GM18520 (cell line): ENCODE measurements at regions not wholly inside any gene's neighbourhood (a gene's known extent, or its start where the extent isn't known, plus 50 kb on each side); places are given as distances from the start of the nearest gene placed in this dataset.

Experiments
- ATAC-seq: cut with Tn5 transposase; IDR thresholded peaks from one replicate; pipeline ENCODE4 v1.9.1; 2021; ENCODE audit not compliant: unreplicated experiment

DNA sequence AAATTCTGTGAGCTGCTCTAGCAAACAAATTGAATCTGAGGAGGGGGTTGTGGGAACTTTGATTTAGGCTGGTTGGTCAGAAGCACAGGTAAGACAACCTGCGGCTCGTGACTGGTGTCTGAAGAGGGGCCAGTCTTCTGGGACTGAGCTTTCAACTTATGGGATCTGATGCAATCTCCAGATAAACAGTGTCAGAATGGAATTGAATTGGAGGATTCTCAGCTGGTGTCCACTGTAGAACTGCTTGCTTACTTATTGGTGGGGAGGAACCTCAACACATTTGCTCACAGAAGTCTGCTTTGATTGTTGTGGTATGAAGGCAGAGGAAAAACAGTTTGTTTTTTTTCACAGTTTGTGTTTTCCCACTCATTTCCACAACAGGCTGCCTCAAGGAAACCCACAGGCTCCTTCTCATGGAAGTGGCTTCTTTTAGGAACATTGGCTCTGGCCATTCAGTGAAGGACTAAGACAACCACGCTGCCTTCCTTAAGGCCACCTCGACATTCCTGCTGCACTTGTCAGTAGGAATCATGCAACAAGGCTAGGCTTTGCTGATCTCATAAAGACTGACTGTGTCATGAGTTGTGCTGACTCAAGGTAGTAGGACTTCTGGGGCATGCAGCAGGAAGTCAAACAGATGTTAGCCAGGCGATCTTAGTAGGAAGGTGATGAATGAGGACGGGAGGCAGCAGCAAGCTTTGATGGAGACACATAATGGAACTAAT, 104.7 kb downstream of the TSN start:
- ATAC-seq: no peak

DNA sequence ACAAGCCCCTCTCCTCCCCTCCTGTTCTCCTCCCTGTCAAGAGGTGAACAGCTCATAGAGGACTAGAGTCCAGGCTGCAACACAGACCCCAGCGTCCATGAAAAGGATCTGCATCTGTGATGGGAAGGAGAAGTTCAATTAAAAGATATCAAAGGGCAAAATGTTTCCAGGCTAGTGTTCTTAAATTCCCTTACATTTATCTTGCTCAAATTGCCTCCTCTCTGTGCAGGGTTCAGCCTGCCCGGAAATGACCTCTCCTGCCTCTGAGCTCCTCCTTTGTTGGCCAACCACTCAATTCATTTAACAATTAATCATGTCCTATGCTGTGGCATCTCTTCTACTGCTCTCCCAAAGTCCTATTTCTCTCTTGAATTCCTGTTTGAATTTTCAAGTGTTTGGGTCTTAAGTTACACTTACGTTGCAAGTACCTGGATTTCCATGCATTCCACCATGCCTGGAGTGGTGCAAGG, 105.3 kb downstream of the TSN start:
- no peak for ATAC-seq

DNA sequence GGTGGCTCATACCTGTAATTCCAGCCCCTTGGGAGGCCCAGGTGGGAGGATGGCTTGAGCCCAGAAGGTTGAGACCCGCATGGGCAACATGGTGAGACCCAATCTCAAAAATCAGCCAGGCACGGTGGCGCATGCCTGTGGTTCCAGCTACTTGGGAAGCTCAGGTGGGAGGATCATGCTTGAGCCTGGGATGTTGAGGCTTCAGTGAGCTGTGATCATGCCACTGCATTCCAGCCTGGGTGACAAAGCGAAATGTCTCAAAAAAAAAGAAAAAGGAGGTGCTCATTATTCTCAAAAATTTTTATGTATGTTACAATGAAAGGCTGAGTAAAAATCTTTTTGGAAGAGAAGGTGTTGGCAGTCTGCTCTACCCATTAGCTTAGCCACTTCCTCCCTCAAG, 106.8 kb downstream of the TSN start:
- ATAC-seq: no peak

DNA sequence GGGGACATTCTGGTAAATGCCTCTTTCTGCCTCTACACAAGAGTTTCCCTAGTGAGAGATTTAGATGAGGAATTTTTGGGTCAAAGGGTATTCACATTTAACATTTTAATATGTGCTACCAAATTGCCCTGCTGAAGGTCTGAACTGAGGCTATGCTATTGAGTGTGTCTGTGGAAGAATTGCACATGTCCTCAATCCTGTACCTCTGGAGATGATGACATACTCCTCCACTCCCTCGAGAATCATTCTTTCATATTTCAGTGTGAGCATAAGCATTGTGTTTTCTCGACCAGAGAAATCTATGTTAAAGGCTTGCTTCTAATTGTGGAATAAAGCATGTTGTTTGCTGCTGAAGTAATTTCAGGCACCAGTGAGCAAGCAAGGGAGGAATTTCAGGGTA, 110.5 kb downstream of the TSN start:
- no peak for ATAC-seq

DNA sequence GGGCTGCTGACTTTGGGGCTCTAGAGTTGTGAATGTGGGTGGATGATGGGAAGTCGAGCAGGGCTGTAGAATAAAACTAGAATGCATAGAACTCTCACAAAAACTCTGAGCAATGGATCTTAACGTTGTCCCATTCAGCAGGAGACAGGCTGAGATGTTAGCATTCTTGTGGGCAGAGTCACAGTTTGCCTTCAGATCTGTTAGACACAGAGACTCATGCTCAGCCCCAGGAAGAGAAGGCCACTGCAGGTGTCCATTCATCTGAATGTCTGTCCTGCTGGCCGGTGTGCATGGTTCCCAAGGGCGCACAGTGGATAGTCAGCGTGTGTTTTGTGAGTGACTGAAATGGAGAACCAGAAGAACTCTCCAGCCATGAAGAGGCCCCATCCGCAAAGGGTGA, 111.3 kb downstream of the TSN start:
- no peak for ATAC-seq

DNA sequence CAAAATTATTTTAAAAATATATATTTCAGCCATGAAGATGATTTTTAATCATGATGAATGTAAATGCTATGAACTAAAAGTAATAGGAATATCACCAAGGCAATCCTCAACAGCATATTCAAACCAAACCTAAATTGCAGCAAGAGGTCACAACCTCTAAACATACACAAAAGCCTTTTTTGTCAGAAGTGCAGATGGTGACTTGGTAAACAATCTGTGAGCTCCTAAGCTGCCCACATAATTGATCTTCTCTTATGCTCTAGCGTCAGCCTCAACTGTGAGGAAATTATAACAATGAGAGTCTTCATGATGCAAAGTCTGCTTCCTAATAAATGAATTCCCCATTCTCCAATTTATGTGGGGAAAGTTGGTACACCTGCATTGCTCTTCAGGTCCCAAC, 113.2 kb downstream of the TSN start:
- no peak for ATAC-seq

DNA sequence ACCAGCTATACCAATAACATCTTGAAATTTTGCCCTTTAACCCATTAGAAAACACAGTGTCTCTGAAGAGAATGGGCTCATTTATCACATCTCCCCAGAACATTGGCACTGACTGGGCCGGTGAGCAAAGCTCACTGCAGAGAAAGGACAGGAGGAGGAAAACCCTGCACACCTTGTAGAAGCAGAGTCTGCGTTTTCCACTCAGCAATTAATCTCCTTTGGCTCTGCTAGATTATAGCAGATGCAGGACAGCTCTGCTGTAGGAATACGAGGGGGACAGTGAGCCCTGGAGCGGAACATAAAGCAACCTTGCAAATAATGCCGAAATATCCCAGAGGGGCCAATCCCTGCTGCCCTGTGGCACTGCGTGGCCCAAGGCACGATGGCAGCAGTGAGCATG, 113.9 kb downstream of the TSN start:
- ATAC-seq: no peak

DNA sequence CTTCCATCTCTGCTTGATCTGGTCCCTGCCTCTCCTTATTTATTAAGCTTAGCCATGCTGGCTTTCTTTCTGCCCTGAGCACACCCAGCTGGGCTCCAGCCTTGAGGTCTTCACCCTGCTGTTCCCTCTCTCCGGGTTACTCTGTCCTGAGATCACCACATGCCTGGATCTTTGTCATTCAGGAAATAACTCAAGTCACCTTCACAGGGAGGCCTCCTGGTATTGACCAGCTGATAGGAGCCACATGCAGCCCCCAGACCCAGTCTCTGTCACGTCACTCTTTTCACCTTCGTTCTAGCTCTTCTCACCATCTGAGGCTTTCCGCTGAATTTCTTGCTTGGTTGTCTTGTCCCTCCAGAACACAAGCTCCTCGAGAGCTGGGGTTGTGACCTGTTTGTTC, 114.4 kb downstream of the TSN start:
- no peak for ATAC-seq

DNA sequence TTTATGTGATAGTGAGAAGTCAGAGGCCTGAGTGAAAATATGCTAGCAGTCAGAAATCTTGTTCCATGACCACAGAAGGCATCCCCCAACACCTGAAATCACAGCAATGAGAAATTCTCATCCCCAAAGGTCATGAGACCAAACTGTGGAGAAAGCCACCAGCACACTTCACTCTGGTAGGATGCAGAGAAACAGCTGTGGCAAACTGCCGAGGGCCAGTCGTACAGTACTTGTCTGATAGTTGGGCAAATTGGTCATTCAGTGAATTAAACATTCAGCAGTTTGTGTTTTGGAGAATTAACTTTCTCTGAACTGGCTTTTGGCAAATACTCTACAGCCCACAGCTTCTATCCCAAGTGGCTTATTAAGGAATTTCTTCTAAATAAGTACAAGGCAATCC, 117.2 kb downstream of the TSN start:
- no peak for ATAC-seq

DNA sequence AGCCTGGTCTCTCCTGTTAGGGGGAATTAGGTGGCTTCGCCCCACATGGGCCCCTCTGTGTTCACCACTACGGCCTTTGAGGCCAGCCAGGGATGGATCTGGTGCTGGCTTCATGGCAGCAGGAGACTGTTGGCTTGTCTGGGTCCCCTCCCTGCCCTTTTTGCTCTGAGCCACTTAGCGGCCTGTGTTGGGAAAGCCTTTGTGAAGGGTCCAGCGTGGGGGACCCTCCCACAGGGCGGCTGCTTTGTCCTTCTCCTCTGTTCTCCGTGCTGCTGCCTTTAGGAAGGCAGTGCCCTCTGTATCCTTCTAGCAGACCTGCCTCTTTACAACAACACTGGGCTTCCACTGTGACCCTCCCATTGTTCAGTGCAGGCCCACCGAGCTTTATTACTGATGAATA, 118.4 kb downstream of the TSN start:
- ATAC-seq: no peak

DNA sequence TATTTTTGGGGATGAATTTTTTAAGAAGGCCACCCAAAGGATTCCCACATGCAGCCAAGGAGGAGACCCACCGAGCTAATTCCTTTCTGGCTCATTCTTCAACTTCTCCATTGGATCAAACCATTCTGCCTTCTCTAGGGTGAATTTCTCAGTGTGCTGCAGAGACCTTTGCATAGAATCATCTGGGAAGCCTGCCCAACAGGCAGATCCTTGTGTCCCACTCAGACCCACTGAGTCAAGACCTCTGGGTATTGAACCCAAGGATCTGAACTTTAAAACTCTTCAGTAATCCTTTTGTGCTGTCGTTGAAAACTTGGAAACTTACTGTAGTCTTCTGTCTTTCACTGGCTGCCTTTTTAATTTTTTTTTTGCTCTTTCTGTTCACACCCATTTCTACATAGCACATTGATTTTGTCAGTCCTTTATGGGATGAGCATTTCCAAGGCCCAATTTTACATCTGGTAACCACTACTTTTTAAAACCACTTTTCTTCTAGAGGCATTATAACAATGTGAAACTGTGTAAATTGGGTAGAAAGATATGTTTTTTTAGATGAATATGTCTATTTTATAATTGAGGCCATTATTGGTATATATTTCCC, 120.2 kb downstream of the TSN start:
- ATAC-seq: no peak

DNA sequence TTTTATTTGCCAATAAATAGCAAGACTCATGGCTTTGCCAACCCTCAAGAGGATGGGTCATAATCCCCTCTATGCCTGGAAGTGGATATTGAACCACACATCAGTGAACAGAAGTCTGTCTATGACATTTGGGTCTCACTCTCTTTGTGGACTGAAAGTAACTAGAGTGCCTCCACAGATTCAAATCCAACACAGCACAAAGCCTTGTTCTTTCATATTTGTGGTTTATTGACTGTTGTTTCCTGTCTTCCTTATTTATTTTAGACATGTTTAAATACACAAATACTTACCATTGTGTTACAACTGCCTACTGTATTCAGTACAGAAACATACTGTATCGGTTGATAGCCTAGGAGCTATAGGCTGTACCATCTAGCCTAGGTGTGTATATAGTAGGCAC, 121.9 kb downstream of the TSN start:
- ATAC-seq: no peak

DNA sequence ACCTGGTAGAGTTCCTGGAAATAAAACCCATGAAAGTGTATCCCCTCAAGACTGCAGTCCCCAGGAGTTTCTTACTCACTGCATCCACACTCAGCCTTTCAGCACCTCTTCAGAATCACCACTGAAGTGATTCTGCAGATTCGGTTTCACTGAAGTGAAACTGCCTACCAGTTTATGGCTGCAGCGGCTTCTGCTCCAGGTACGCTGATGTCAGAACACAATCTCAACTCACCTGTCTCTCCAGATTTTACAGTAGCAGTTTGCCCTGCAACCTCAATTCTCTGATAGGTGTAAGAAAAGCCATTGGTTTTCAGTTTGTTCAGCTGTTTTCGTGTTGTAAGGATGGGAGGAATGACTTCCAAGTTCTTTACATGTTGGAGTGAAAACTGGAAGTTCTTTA, 124.8 kb downstream of the TSN start:
- no peak for ATAC-seq

DNA sequence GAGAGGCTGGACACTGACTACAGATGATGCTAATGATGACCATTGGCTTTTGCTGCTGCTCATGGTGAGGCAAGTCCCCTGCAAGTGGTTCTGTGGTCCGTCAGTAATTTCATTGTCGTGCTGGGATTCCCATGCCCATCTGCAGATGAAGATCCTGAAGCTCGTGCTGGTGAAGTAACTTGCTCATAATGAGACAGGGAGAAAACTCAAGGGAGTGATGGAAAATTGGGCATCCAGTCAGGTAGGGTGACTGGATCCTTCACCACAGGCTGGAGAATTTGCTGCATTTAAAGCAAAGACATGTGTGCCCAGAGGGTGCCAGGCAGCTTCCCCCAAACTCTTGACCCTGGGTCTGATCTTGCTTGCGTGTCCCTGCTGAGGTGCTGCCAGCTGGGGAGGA, 125.6 kb downstream of the TSN start:
- ATAC-seq: no peak

DNA sequence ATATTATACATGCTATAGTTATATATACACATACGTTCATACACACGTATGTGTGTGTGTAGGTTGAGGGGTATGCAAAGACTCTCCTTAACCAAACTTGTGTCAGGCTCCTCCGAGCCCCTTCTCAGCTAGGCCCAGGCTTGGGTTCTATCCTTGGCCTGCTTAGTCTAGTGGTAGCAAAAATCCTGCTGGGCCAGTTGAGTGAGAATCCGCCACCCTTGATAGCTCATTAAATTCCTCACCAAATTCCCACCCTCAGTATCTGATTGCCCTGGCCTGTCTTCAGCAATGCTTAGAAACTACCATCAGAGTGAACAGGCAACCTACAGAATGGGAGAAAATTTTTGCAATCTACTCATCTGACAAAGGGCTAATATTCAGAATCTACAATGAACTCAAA, 126.5 kb downstream of the TSN start:
- no peak for ATAC-seq

DNA sequence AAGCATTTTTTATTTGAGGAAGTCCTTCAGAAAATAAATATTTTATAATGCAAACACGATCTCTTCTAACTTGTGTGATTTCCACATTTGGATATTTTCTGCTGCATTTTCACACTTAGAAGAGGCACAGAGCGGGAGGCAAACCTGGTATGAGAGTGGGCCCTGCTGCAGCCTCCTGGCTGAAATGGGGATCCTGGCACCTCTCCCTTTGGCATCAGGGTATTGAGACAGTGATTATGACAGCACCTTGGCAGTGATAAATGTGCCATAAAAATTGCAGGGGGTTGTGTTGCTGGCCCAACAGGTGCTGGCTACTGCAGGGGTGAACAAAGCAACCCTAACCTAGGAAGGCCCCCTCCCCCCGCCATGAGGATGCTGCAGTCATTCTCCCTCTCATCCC, 128.6 kb downstream of the TSN start:
- ATAC-seq: no peak

DNA sequence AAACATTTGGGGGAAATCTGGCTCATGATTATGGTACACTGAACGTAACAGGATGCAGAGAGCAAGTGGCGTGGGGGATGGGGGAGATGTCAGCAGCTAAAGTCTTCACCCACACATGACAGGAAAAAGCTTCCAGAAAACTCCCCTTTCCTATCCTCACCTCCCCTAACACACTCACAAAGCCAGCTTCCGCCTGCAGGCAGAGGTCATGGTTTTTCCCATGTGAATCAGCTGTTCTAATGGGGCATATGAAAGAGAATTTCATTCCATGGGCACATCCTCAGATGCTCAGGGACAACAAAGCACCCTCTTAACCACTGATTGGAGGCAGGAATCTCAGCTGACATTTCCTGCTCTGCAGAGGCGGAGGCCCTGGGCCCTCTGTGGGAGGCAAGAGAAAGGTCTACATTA, 129.1 kb downstream of the TSN start:
- no peak for ATAC-seq

DNA sequence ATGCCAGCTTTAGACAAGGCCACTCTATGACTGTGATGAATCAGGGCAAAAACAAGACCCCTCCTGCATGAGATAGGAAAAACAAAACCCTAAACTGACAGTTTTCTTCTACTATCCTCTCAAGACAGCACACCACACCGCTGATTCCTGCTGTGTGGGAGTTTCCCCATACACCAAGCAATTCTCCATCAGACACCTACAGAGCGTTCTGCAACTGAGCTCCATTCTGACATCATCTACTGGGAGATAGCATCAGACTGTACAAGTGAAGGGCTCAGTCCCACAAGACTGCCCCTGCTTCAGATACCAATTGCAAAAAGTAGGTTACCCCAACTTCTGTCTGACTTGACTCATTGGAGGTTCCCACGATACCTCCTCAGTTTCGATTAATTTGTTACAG, 130.6 kb downstream of the TSN start:
- no peak for ATAC-seq

DNA sequence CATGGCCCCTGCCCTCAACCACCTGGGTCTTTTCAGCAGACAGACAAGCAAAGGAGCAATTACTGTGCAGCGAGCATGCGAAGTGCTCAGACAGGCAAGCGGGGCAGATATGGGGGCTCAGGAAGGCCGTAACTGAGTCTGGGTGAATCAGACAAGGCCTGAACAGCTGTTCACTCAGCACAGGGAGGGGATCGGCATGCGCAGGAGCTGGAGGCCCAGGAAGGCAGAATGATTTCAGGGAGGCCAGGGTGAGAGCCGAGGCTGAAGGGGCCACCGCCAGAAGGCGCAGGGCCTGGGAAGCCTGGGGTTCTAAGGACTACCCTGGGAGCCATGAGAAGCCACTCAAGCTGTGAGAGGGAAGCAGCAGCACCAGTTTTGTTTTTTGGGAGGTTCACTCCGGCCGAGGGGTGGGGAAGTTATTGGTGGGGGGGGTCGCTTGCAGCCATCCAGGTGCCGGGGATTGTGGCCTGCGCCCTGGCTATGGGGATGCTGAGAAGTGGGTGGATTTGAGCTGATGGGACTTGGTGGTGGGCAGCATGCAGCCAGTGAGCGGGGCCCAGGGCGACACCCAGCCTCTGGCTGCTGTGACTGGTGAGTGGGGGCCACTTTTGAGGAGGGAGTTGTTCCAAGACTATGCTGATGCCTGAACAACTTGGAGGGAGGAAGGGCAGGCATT, 132.2 kb downstream of the TSN start:
- ATAC-seq: no peak

DNA sequence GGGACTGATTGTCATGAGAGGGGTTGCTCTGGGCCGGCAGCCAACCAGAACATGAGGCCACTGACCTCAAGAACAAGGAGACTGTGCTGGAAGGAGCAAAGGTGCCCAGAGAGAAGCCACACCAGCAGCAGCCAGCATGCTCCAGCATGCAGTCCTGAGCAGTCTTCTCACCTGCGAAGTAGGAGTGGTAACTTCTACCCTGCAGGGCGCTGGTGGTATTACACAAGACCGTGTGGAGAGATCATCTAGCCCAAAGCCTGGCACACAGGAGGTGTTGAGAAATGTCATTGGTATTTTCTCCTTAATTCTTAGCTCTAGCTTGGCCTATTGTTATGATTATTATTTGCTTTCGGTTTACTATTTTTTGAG, 132.7 kb downstream of the TSN start:
- no peak for ATAC-seq

DNA sequence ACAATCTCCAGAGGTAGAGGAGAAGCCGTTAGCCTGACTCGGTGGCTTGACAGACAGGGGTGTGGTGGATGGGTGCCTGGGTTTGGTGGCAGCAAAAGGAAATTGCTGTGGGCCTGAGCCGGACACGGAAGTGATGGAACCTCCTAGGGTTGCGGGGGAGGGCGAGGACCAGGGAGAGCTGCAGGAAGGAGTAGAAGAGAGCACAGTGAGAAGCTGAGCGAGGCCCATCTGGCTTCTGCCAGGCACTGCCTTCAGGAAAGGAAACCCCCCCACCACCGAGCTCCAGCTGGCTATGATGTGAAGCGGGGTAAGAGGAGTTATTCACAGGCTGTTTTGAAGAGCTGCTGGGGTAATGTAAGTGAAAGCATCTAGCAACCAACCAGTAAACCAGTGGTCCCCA, 134.6 kb downstream of the TSN start:
- no peak for ATAC-seq

DNA sequence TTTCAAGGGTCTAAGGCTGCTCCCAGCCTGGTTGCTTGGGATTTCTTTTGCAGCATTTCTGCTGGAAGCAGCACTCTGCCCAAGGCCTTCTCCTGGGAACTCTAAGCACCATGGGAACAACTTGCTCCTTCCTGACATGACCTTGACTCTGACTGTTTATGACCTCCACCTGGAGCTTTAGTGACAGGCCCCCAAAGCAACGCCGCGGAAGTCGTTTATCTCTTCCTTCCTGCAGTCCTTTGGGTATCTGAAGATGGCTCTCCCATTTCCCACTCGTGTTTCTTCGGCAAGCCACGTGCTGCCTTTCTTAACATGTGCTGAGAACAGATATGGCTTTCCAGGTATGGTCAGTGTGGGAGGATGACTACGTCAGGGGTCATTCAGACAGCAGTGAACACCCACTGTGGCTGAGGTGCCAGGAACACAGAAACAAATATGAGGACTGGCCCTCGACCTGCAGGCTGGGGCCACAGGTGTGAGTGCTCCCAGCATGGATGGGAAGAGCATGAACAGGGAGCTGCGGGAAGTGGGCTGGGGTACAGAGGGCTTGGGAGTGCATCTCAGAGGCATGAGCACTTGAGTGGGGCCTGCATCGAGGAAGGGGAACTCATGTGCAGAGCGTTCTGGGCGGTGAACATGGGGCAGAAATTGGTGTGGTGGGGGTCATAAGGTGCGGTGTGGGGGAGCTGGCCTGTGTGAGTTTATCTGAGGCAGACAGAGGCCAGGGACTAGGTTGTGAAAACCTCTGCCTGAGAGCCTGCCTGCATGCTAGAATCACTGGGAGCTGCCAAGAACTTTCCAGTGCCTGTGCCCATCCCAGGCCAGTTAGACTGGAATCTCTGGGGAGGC, 140.5 kb downstream of the TSN start:
- ATAC-seq: no peak
